PC-9 (cell line): ENCODE measurements at regions not wholly inside any gene's neighbourhood (a gene's known extent, or its start where the extent isn't known, plus 50 kb on each side); places are given as distances from the start of the nearest gene placed in this dataset.

ENCODE experiments used
- BruUV-seq: library from RNA; stranded (reverse); fragments of 400-500 nt; replicated peaks from 2 replicates; lab custom pipeline; 2021; lab: Mats Ljungman, UMichigan
- CTCF ChIA-PET: fragments of 300-600 bp; sonication (Branson Sonifier 250); formaldehyde crosslinking; loops from one replicate; lab custom pipeline; 2022; ENCODE audit warnings: antibody characterized with exemption; lab: Charles Lee
- POLR2A ChIA-PET: fragments of 300-600 bp; sonication (Branson Sonifier 250); formaldehyde crosslinking; loops from one replicate; lab custom pipeline; 2022; ENCODE audit warnings: antibody characterized with exemption; ENCODE audit not compliant: unreplicated experiment; lab: Charles Lee
- DNase-seq, 2 experiments: peaks; one replicate each; pipeline versions ENCODE4 v3.0.0 to v3.0.0-alpha.2; 2015 to 2022; ENCODE audit warnings: mixed read lengths in 1 of 2
- H2AFZ ChIP-seq: fragments of 200-600 bp; sonication (generic); 2 replicates; pipeline ENCODE4 v1.8.1; 2017; ENCODE audit warnings: antibody characterized with exemption
- H3F3A ChIP-seq: fragments of 200-600 bp; sonication (generic); 2 replicates; pipeline ENCODE4 v1.8.1; 2017; ENCODE audit warnings: antibody characterized with exemption, mild to moderate bottlenecking, low read depth; ENCODE audit not compliant: insufficient read depth
- H3K27ac ChIP-seq: fragments of 200-600 bp; sonication (generic); 2 replicates; pipeline ENCODE4 v1.6.1; 2016; ENCODE audit warnings: mixed run types
- H3K27me3 ChIP-seq: fragments of 200-600 bp; sonication (generic); 2 replicates; pipeline ENCODE4 v1.6.1; 2016; ENCODE audit warnings: low read depth, mixed run types; ENCODE audit not compliant: insufficient read depth
- H3K36me3 ChIP-seq: fragments of 200-600 bp; sonication (generic); 2 replicates; pipeline ENCODE4 v1.6.1; 2016; ENCODE audit warnings: low read depth, mixed run types
- H3K4me1 ChIP-seq: fragments of 200-600 bp; sonication (generic); replicated peaks from 2 replicates; pipeline ENCODE4 v1.6.1; 2016; ENCODE audit warnings: mixed run types; ENCODE audit not compliant: insufficient read depth
- H3K4me2 ChIP-seq: fragments of 200-600 bp; sonication (generic); 2 replicates; pipeline ENCODE4 v1.6.1; 2017; ENCODE audit warnings: mixed run types
- H3K4me3 ChIP-seq: fragments of 200-600 bp; sonication (generic); 2 replicates; pipeline ENCODE4 v1.6.1; 2016; ENCODE audit warnings: mixed run types
- H3K79me2 ChIP-seq: fragments of 200-600 bp; sonication (generic); 2 replicates; pipeline ENCODE4 v1.6.1; 2017; ENCODE audit warnings: low read depth, mixed run types
- H3K9me2 ChIP-seq: fragments of 200-600 bp; sonication (generic); 2 replicates; pipeline ENCODE4 v1.8.1; 2017; ENCODE audit warnings: mild to moderate bottlenecking; ENCODE audit not compliant: insufficient read depth
- H3K9me3 ChIP-seq: fragments of 200-600 bp; sonication (generic); 2 replicates; pipeline ENCODE4 v1.8.1; 2016; ENCODE audit warnings: low read depth; ENCODE audit not compliant: insufficient read depth
- H4K20me1 ChIP-seq: fragments of 200-600 bp; sonication (generic); 2 replicates; pipeline ENCODE4 v1.8.1; 2017; ENCODE audit not compliant: insufficient read depth
- EZH2 ChIP-seq: fragments of 200-600 bp; sonication (generic); IDR thresholded peaks from 2 replicates; pipeline ENCODE4 v1.8.0; 2017; ENCODE audit warnings: antibody characterized with exemption, low read depth
- intact Hi-C: fragments of 100-400 bp; cut with micrococcal nuclease; formaldehyde crosslinking; loops from one replicate; pipeline ENCODE4 v1.10.0; 2022; ENCODE audit not compliant: unreplicated experiment
- TF ChIP-seq, protein P1 (sequence below): fragments of 200-600 bp; sonication (generic); conservative IDR thresholded peaks from 2 replicates; pipeline ENCODE4 v1.6.1; 2017; ENCODE audit warnings: mixed run types, antibody characterized with exemption, mild to moderate bottlenecking, moderate library complexity

DNA sequence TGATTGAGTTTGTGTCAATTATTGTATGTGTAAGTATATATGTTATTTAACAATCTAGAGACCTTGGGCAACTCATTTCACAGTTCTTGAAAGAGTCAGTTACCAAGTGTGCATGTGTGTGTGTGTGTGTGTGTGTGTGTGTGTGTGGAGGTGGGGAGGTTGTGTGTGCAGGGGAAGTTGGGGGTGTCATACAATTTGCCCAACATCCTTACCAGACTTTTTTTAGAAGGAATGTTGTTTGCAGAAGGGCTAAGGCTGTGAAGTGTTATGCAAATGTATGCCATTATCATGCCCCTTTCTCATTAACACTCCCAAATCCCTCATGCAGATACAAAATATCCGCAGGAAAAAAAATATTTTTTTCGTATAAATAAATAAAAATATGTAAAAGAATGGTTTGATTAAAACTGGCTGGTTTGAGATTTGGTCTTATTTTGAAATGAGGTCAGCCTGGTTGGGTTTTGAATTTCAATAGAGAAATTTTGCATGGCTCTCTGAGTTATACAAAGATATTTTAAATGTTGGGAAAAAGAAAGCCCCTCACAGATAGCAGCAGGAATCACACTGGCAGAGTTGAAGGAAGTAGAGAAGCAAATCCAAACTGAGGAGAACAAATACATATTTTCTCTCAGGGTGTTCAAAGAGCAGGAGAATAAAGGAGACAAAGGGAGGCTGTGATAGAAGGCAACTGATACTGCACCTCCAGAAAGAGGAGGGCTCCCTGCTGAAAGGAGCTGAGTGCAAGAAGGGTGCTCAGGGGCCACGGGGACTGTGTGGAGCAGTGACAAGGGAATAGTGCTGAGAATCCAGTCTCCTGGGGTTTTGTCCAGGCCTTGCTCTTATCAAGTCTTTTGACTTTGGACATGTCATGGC lies 1365.5 kb upstream of the CELF4 start:
- ChIA-PET CTCF (no interaction called here), POLR2A (no interaction called here)
- H3K27me3 ChIP-seq, result no peaks in the 10 kb centered on the region
- no peaks in the 10 kb centered on the region for H3F3A ChIP-seq
- H3K4me2 ChIP-seq, result no peak overlapping the region
- no peak overlapping the region for H2AFZ ChIP-seq
- no peak for TF ChIP-seq EZH2
- TF ChIP-seq, protein P1, sequence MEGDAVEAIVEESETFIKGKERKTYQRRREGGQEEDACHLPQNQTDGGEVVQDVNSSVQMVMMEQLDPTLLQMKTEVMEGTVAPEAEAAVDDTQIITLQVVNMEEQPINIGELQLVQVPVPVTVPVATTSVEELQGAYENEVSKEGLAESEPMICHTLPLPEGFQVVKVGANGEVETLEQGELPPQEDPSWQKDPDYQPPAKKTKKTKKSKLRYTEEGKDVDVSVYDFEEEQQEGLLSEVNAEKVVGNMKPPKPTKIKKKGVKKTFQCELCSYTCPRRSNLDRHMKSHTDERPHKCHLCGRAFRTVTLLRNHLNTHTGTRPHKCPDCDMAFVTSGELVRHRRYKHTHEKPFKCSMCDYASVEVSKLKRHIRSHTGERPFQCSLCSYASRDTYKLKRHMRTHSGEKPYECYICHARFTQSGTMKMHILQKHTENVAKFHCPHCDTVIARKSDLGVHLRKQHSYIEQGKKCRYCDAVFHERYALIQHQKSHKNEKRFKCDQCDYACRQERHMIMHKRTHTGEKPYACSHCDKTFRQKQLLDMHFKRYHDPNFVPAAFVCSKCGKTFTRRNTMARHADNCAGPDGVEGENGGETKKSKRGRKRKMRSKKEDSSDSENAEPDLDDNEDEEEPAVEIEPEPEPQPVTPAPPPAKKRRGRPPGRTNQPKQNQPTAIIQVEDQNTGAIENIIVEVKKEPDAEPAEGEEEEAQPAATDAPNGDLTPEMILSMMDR, result no peak
- H3K9me2 ChIP-seq, result no peaks in the 10 kb centered on the region
- intact Hi-C loops, result no loop called here
- H3K4me3 ChIP-seq, result no peak overlapping the region
- no peaks in the 10 kb centered on the region for H3K9me3 ChIP-seq
- DNase-seq, result no peak
- no peak overlapping the region for H3K27ac ChIP-seq
- H3K36me3 ChIP-seq, result no peaks in the 10 kb centered on the region
- no peaks in the 10 kb centered on the region for H3K79me2 ChIP-seq
- no peaks in the 10 kb centered on the region for H4K20me1 ChIP-seq
- BruUV-seq, result no TSS peak
- H3K4me1 ChIP-seq, result no peaks in the 10 kb centered on the region

DNA sequence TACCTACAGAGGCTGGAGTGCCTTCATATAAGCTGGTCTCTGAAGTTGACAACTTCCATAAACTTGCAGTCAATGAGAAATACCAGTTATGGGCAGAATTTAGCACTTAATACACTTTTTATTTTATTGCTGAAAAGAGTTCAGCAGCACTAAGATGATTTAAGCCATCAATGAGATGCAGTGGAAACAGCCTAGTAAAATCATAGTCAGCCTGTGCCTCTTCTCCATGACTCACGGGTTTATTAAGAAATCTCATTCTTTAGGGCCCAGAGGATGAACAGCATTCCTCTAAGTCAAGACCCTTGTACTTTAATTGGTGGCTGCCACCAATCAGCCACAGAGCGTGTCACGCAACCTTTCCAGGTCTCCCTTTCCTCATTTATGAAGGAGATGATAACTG lies 1357.9 kb upstream of the CELF4 start:
- ChIA-PET CTCF (no interaction called here), POLR2A (no interaction called here)
- H3F3A ChIP-seq, result no peaks in the 10 kb centered on the region
- no peaks in the 10 kb centered on the region for H4K20me1 ChIP-seq
- no peak overlapping the region for H3K4me2 ChIP-seq
- no peaks in the 10 kb centered on the region for H3K79me2 ChIP-seq
- no peaks in the 10 kb centered on the region for H3K36me3 ChIP-seq
- no peak overlapping the region for H2AFZ ChIP-seq
- H3K27ac ChIP-seq, result no peak overlapping the region
- intact Hi-C loops, result no loop called here
- H3K9me3 ChIP-seq, result no peaks in the 10 kb centered on the region
- H3K9me2 ChIP-seq, result no peaks in the 10 kb centered on the region
- H3K4me3 ChIP-seq, result no peak overlapping the region
- TF ChIP-seq, protein P1, result no peak
- no peak for TF ChIP-seq EZH2
- no TSS peak for BruUV-seq
- DNase-seq, result no peak
- no peaks in the 10 kb centered on the region for H3K27me3 ChIP-seq
- H3K4me1 ChIP-seq, result no peaks in the 10 kb centered on the region

DNA sequence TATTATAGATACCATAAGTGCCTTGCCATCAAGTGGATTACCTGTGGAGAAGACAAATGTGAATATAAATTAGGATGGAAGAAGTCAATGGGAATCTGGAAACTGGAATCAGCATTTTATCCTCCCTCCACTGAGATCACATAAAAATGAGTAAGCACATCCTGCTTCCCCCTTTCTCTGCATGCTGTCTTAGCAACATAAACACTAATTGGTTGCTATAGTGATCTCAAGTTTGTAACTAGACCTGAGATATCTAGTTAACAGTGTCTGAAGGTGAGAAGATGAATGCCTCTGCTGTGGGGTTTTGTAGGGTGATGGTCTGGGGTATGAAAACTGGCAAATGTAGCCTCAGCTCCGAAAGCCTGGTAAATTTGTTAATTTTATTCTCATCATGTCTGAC lies 1357.5 kb upstream of the CELF4 start:
- Histone ChIP-seq H3K4me2 (no peak overlapping the region), H3K9me3 (no peaks in the 10 kb centered on the region), H2AFZ (no peak overlapping the region), H3K36me3 (no peaks in the 10 kb centered on the region), H3K27me3 (no peaks in the 10 kb centered on the region), H3K4me3 (no peak overlapping the region), H3F3A (no peaks in the 10 kb centered on the region), H4K20me1 (no peaks in the 10 kb centered on the region), H3K4me1 (no peaks in the 10 kb centered on the region), H3K27ac (no peak overlapping the region), H3K79me2 (no peaks in the 10 kb centered on the region), H3K9me2 (no peaks in the 10 kb centered on the region)
- POLR2A ChIA-PET, result no interaction called here
- no TSS peak for BruUV-seq
- TF ChIP-seq, protein P1, result no peak
- TF ChIP-seq EZH2, result no peak
- CTCF ChIA-PET, result no interaction called here
- intact Hi-C loops, result no loop called here
- DNase-seq, result no peak
